Keratinocyte (primary cell): ENCODE measurements at regions not wholly inside any gene's neighbourhood (a gene's known extent, or its start where the extent isn't known, plus 50 kb on each side); places are given as distances from the start of the nearest gene placed in this dataset.

ENCODE experiments used
- DNase-seq: peaks from one replicate; pipeline ENCODE4 v3.0.0-alpha.2; 2011; ENCODE audit warnings: low read depth, missing footprints, low spot score
- FAIRE-seq: peaks from 2 replicates; lab custom pipeline; 2011; peaks lifted over from hg19 to GRCh38; lab: Jason Lieb, UNC
- H2AFZ ChIP-seq: 2 replicates; pipeline ENCODE4 v1.6.0; 2012; ENCODE audit warnings: low read length, control low read depth, inconsistent platforms; ENCODE audit not compliant: control insufficient read depth
- H3K27ac ChIP-seq: 2 replicates; pipeline ENCODE4 v1.5.1; 2011; ENCODE audit warnings: low read length; ENCODE audit not compliant: control insufficient read depth, insufficient read depth
- H3K27me3 ChIP-seq: 3 replicates; pipeline ENCODE4 v1.6.0; 2011; ENCODE audit warnings: low read length; ENCODE audit not compliant: control insufficient read depth, insufficient read depth; ENCODE audit errors: extremely low read depth
- H3K36me3 ChIP-seq, 2 experiments: 2 replicates in 1 of 2; 3 replicates in 1 of 2; pipeline ENCODE4 v1.5.1; 2011; ENCODE audit warnings: low read length in 2 of 2, mild to moderate bottlenecking in 1 of 2; ENCODE audit not compliant: control insufficient read depth in 2 of 2, insufficient read depth in 2 of 2; ENCODE audit errors: extremely low read depth in 1 of 2
- H3K4me1 ChIP-seq: 3 replicates; pipeline ENCODE4 v1.5.1; 2011; ENCODE audit warnings: low read length; ENCODE audit not compliant: control insufficient read depth, insufficient read depth; ENCODE audit errors: extremely low read depth
- H3K4me2 ChIP-seq: 3 replicates; pipeline ENCODE4 v1.6.0; 2011; ENCODE audit warnings: low read depth, low read length; ENCODE audit not compliant: control insufficient read depth, insufficient read depth; ENCODE audit errors: extremely low read depth
- H3K4me3 ChIP-seq, 3 experiments: fragments of 200-600 bp in 1 of 3; sonication (generic) in 1 of 3; 2 replicates in 2 of 3; 3 replicates in 1 of 3; pipeline ENCODE4 v1.5.1; 2011 to 2016; ENCODE audit warnings: low read length in 3 of 3, mild to moderate bottlenecking in 3 of 3, control low read depth in 2 of 3, inconsistent platforms in 1 of 3, low read depth in 1 of 3, mixed read lengths in 1 of 3, mixed run types in 1 of 3, moderate library complexity in 1 of 3; ENCODE audit not compliant: control insufficient read depth in 2 of 3, insufficient read depth in 2 of 3; ENCODE audit errors: extremely low read depth in 1 of 3
- H3K79me2 ChIP-seq: 2 replicates; pipeline ENCODE4 v1.6.0; 2012; ENCODE audit warnings: low read length; ENCODE audit not compliant: control insufficient read depth, insufficient read depth
- H3K9ac ChIP-seq: 3 replicates; pipeline ENCODE4 v1.6.0; 2011; ENCODE audit warnings: low read length; ENCODE audit not compliant: control insufficient read depth, insufficient read depth; ENCODE audit errors: extremely low read depth
- H3K9me1 ChIP-seq: 3 replicates; pipeline ENCODE4 v1.6.0; 2011; ENCODE audit warnings: low read length; ENCODE audit not compliant: control insufficient read depth, insufficient read depth; ENCODE audit errors: extremely low read depth
- H3K9me3 ChIP-seq: 2 replicates; pipeline ENCODE4 v1.5.1; 2012; ENCODE audit warnings: low read depth, low read length; ENCODE audit not compliant: control insufficient read depth
- H4K20me1 ChIP-seq: 3 replicates; pipeline ENCODE4 v1.6.0; 2011; ENCODE audit warnings: low read length; ENCODE audit not compliant: control insufficient read depth, insufficient read depth; ENCODE audit errors: extremely low read depth
- CTCF ChIP-seq, 3 experiments: IDR thresholded peaks in 1 of 3; conservative IDR thresholded peaks in 1 of 3; optimal IDR thresholded peaks in 1 of 3; 2 replicates in 2 of 3; 3 replicates in 1 of 3; pipeline versions ENCODE3 to v1.5.1; 2011; ENCODE audit warnings: low read length in 3 of 3, mild to moderate bottlenecking in 3 of 3, moderate library complexity in 2 of 3, control low read depth in 1 of 3, inconsistent platforms in 1 of 3; ENCODE audit not compliant: insufficient read depth in 2 of 3; ENCODE audit errors: extremely low read depth in 1 of 3
- EZH2 ChIP-seq: IDR thresholded peaks from one replicate; pipeline ENCODE4 v1.6.1; 2012; ENCODE audit warnings: inconsistent platforms, mild to moderate bottlenecking, low read length, moderate library complexity
- dilution Hi-C: fragments of 300-500 bp; cut with MboI; formaldehyde crosslinking; loops from one replicate; pipeline ENCODE4 v1.7.0; 2020; ENCODE audit warnings: low sequenced_read_pairs; ENCODE audit not compliant: extremely low pct_ligation_motif_present

- no peaks in the 10 kb centered on the region for H3K79me2 ChIP-seq
- no peaks in the 10 kb centered on the region for H4K20me1 ChIP-seq
- FAIRE-seq (no peak), DNase-seq (no peak)
- dilution Hi-C loops = no loop called here
- H3K9me1 ChIP-seq = no peaks in the 10 kb centered on the region
- H3K27ac ChIP-seq = no peak overlapping the region
- H3K9me3 ChIP-seq = no peaks in the 10 kb centered on the region
- TF ChIP-seq EZH2 (no peak), CTCF (optimal IDR thresholded peaks at IDR 0.05 in 1 of 3, IDR thresholded peaks at IDR 0.05 in 1 of 3, conservative IDR thresholded peaks at IDR 0.05 in 1 of 3; ENCODE audit: extremely low read depth in 1 of 3, insufficient read depth in 2 of 3, low read length in 3 of 3) (no peak)
- no peaks in the 10 kb centered on the region for H3K36me3 ChIP-seq
- H3K27me3 ChIP-seq = no peaks in the 10 kb centered on the region
- H2AFZ ChIP-seq = no peak overlapping the region
- no peaks in the 10 kb centered on the region for H3K4me1 ChIP-seq
- H3K4me2 ChIP-seq = no peak overlapping the region
- H3K9ac ChIP-seq = no peak overlapping the region
- H3K4me3 ChIP-seq = no peak overlapping the region
These were observed 506.9 kb downstream of the MED13L start for GRCh38 chr12:115770643-115771042.

GRCh38 chr12:115767916-115768315, 509.6 kb downstream of the MED13L start:
- no peaks in the 10 kb centered on the region for H3K9me1 ChIP-seq
- dilution Hi-C loops = no loop called here
- no peaks in the 10 kb centered on the region for H3K36me3 ChIP-seq
- FAIRE-seq = no peak
- no peaks in the 10 kb centered on the region for H3K9me3 ChIP-seq
- H3K4me1 ChIP-seq = no peaks in the 10 kb centered on the region
- no peaks in the 10 kb centered on the region for H4K20me1 ChIP-seq
- no peak overlapping the region for H3K9ac ChIP-seq
- no peak overlapping the region for H2AFZ ChIP-seq
- no peaks in the 10 kb centered on the region for H3K27me3 ChIP-seq
- no peaks in the 10 kb centered on the region for H3K79me2 ChIP-seq
- no peak overlapping the region for H3K27ac ChIP-seq
- DNase-seq = no peak
- H3K4me2 ChIP-seq = no peak overlapping the region
- H3K4me3 ChIP-seq = no peak overlapping the region
- no peak for TF ChIP-seq CTCF (optimal IDR thresholded peaks at IDR 0.05 in 1 of 3, IDR thresholded peaks at IDR 0.05 in 1 of 3, conservative IDR thresholded peaks at IDR 0.05 in 1 of 3; ENCODE audit: extremely low read depth in 1 of 3, insufficient read depth in 2 of 3, low read length in 3 of 3)
- TF ChIP-seq EZH2 = no peak
